Daoy (cell line): ENCODE measurements at regions not wholly inside any gene's neighbourhood (a gene's known extent, or its start where the extent isn't known, plus 50 kb on each side); places are given as distances from the start of the nearest gene placed in this dataset.

ENCODE experiments used
- DNase-seq: peaks from one replicate; pipeline ENCODE4 v3.0.0-alpha.2; 2015; ENCODE audit warnings: low read depth

DNA sequence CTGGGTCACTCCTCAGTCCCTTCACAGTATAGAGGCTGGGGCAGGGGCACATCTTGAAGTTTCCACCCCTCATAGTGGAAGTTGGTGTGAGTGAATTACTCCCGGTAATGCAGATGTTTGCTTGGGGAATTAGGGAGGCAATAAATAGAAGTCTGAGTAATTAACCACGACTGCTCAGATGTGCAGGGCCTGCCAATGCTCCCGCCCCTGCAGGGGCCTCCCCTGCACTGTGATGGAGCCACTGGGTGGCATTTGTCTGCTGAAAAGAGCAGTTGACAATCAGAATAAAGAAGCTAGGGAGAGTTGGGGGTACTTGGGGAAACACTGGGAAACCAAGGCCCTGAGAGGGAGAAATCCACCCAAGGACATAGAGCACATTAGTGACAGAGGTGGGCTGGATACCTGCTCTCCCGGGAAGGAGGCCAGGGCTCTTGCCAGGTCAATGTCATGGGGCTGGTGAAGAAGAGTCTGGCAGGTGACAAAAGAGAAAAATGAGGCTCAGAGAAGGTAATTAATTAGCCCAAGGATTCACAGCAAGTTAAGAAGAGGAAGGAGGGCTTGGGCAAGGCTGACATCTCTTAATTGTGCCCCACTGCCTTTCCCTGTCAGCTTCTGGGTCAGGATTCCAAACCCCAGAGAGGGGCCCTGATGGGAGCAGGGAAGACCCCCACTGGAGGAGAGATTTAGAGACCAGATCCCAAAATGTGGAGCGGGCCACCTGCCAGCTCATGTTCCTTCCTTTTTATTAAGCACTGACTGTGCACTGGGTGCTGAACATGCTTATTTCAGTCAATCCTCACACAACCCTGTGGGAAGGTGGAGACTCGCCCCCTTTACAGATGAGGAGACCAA lies 436.2 kb downstream of the MATN1 start:
- DNase-seq: no peak

DNA sequence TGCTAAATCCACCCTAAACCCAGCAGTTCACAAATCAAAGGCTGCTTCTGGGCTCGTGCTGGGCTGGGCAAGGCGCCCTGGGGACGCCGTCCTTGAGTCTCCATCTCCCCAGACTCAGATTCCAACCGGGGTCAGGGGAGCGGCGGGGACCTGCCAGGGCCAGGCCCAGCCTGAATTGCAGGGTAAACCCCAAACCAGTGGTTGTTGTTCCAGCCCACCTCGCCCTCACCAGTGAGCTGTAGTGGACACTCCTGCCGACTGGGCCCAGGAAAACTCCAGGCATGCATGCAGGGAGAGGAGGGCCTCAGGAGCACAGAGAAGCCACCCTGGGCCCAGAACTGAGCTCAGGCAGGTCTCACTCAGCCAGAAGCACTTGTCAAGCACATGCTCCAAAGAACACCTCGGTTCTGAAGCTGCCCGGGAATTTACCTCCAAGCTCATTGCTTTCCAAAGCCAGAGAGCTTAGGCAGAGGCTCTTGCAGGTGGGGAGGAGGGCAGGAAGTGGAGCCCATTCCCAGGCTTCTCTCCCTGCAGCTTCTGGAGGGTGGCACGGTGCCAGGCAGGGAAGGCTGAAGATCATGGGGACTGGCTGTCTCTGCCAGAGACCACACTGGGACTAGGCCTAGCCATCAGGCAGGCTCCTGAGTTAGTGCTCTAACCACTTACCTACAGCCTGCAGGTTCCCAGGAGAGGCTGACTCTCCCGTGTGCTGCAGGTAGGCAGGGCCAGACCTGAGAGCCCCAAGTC lies 437.0 kb downstream of the MATN1 start:
- peak; percentile 41 for DNase-seq

DNA sequence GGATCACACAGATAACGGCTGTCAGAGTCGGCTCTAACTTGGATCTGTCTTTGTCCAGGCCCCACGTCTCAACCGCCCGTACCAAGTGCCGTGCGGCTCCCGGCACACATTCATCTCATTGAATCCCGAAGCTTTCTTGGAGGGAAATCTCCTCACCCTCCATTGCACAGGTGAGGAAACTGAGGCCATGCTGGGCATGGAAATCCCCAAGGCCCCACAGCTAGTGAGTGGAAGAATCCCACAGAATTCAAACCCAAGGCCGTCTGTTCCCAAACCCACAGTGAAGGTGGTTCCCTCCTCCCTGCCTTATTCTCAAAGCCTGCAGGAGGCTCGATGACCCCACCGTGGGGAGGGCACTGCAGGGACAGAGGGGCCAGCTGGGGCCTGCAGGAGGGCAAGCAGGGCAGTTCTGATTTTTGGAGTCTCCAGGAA lies 437.9 kb downstream of the MATN1 start:
- no peak for DNase-seq

DNA sequence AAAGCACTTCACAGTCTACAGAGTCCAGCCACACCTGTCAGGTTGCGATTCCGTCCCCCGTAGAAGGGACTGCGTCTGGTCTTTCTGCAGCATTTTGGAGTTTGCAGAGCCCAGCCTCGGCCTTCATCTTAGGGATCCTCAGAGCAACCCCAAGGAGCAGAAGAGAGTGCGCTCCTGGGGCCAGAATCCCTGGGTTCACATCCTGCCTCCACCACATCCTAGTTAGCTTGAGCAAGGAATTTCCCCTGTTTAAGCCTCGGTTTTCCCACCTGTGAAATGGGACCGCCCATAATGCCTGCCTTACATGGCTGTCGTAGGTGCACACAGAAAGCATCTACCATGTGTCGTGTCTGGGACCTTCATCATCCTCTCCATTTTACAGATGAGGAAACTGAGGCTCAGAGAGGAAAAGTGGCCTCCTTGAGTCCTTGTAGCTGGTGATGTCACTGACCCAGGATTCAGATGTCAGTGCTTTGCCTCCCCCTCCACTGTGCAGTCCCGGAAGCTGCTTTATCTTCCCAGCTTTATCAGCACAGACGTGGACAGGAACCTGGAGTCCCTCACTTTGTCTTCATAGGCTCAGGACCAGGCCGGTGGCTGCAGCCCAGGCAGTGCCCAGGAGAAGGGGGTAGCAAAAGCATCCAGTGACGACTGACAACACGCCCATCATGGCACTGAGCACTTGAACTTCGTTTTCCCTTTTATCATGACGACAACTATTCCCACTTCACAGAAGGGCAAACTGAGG lies 438.5 kb downstream of the MATN1 start:
- no peak for DNase-seq

DNA sequence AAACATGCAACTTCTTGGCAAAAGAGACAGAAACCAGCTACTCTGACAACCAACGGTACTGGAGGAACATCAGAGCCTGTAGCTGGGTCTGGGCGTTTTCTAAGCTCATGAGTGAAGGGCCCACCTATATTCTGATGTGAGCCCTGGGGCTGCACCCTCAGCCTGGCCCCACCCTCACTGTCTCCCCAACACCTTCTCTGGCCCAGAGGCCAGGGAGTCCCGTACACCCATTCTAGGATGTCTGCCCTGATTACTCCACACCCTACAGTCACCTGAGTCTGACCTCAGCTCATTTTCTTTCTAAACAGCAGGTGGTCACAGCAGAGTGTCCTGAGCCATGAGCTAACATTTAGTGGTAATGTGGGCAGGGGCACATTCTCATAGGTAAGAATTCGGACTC lies 439.2 kb downstream of the MATN1 start:
- DNase-seq: no peak

DNA sequence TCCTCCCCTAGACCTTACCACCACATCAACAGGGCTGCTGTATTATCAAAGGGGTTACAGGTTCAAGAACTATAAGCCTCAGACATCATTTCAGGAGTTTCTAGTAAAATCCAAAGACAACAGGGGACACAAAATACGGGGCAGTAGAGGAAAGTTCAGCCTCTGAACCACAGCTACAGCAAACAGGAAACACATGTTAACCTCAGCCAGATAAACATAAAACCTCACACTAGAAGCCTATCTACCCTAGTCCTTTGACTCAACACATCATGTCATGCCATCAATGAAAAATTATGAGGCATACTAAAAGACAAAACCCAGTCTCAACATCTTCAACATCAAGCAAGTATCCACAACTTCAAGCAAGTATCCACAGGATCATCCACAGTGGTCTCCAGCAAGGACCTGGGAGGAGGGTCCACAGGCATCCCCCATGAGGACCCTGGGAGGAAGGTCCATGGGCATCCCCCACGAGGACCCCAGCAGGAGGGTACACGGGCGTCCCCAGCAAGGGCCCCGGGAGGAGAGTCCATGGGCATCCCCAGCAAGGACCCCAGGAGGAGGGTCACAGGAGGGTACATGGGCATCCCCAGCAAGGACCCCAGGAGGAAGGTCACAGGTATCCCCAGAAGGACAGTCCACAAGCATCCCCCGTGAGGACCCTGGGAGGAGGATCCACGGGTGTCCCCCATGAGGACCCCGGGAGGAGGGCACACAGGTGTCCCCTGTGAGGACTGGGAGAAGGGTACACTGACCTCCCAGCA lies 440.0 kb downstream of the MATN1 start:
- DNase-seq: no peak

DNA sequence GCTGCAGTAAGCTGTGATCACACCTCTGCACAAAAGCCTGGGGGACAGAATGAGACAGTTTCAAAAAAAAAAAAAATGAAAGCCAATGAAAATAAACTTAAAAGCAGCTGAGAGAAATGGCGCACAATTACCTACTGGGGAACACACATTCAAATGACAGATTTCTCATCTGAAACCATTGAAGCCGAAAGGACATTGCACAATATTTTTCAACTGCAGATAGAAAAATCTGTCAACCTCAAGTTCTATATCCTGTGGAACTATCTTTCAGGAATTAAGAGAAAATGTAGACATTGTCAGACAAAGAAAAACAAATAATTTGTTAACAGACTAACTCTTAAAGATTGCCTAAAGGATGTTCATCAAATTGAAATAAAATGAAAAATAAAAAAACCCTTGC lies 442.8 kb downstream of the MATN1 start:
- no peak for DNase-seq

DNA sequence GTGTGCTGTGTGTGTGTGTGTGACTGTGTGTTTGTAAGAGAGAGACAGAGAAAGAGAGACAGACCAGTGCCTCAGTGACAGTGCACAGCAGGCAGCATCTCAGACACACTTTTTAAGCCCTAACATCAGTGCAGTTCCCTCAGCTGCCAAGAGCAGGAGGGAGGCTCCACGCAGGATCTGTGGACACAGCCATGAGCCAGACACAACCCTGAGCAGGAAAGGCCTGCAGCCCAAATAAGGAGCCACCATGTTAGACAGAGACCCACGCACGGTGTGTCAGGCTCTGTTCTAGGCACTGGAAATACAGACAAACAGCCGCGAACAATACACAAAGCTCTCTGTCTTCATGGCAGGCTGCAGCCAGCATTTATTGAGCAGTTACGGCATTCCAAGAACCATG lies 445.5 kb downstream of the MATN1 start:
- no peak for DNase-seq

DNA sequence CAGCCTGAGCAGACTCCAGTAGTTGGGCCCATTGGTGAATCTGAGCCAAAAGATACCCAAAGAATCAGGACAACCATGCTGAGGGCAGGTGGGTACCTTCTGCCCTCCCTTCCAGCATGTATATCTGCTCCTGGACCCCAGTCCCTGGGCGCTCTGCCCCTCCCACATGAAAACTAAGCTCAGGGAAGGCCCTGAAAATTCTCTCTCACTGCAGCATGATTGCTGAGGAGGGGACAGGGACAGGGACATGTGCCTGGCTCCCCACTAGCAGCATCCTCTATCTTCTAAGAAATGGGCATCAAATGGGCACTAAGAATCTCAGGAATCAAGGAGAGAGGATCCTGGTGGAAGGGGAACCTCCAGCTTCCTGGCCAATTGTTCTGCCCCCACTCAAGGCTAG lies 446.0 kb downstream of the MATN1 start:
- no peak for DNase-seq

DNA sequence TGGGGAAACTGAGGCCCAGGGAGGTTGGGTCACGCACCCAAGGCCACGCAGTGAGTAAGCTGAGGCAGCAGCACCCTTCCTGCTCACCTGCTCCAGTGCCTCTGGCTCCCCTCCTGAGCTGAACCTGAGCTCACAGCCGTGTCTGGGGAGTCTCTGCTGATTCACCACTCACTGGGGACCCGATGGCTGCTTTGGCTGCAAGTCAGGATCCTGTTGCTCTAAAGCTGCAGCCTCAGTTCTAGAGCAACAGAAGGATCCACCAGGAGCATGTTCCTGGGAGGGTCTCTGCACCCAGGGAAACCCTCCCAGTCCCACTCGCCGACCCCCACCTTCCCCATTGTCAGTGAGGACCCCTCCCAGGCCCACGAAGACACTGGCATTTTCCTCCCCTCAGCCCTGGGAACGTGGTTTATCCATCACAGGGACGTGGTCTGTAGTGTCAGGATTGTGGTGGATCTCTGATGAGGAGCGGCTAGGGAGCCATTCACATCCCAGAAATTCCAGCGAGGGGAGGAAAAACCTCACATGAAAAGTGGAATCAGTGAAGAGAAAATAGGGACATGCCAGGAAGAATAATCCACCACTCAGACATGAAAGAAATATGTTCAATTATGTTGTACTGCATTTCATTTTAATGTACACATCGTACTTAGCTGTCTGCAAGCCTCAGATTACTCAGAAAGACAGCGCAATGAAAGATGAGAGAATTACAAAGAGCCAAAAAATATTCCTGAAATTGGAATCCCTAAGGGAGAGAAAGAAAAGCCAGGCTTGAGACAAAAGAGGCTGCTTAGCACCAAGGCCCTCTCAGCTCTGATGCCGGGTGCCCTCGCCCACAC lies 447.2 kb downstream of the MATN1 start:
- no peak for DNase-seq

DNA sequence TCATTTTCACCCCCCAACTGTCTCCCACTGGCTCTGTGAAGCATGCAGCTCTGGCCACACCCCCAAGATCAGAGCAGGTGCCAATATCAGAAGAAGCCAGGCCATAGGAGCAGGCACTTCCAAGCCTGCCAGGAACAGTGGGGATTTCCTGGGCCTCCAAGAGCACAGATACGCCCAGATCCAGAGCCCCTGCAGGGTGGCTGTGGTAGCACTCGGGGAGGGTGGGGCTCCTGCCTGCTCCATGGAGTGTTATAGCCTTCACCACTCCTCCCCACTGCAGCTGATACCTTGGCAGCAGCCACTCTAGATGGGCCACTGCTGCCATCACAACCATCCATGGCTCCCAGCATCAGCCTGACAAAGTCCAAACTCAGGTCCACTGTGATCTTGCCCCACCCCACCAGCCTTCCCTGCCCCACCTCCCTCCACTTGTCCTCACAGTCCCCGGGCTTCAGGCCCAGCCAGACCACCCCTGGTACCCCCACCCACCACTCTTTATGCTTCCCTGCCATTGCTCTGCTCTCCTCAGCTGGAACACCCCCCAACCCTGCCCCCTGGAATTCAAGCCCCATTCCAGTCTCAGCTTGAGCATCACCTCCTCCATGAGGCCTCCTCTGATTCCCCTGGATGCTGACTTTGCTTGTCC lies 448.3 kb downstream of the MATN1 start:
- DNase-seq: no peak

DNA sequence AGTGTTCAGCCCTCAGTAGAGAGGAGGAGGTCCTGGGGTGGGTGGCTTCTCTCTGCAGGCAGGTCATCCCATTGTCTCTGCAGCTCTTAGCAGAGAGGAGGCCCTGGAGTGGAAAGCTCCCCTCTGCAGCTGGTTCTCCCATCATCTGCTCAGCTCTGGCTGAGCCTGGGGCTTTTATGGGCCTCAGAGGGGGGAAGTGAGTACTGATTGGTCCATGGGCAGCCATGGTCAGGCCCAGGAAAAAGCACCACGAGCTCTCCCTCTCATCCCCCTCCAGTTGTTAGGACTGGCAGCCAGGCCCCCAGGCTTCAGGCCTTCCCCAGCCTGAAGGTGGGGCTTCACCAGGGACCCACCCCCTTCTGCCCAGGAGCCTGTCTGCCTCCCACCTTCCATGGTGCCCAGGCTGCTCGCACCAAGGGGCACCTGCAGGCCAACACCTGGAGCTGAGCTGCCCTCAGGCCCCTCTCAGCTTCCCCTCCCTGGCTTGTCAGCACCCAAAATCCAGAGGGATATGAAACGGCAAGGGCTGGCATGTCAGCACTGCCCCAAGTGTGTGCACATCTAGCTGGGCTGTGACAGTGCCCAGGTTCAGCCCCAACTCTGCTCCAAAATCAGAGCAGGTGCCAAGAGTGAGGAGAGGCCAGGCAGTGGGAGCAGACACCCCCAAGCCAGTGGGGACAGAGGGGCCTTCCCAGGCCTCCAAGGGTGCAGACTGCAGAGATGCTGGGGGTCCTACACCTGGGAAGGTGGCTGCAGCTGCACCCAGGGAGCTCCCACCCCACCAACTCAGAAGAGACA lies 449.0 kb downstream of the MATN1 start:
- DNase-seq: no peak

DNA sequence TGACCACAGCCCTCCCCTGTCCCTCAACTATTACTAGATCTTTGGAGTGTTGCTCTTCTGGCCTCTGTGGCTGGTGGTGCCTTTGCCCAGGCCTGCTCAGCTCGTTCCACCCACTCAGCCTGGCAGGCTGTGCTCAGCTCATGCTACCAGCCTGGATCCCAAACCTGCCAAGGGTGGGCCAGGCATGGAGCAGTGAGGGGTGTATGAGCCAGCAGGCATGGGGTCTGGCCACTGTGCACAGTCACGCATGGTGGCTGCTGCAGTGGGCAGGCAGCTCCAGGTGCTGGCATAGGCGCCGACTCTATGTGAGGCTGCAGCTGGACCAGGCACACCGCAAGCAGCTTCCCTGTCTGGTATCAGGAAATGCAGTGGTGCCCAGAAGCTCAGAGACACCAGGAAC lies 449.9 kb downstream of the MATN1 start:
- DNase-seq: no peak

DNA sequence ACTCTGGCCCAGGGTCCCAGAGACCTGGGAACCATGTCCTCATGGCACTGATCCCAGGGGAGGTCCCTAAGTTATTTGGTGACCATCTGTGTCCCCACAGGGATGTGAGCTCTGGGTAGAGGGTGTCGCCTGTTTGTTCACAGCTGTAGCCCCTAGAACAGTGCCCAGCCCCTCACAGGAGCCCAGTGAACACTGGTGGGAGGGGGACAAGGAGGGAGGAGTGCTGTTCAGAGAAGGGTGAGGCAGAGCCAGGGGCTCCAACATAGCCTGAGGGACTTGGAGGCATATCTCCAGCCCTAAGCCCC lies 450.4 kb downstream of the MATN1 start:
- no peak for DNase-seq

DNA sequence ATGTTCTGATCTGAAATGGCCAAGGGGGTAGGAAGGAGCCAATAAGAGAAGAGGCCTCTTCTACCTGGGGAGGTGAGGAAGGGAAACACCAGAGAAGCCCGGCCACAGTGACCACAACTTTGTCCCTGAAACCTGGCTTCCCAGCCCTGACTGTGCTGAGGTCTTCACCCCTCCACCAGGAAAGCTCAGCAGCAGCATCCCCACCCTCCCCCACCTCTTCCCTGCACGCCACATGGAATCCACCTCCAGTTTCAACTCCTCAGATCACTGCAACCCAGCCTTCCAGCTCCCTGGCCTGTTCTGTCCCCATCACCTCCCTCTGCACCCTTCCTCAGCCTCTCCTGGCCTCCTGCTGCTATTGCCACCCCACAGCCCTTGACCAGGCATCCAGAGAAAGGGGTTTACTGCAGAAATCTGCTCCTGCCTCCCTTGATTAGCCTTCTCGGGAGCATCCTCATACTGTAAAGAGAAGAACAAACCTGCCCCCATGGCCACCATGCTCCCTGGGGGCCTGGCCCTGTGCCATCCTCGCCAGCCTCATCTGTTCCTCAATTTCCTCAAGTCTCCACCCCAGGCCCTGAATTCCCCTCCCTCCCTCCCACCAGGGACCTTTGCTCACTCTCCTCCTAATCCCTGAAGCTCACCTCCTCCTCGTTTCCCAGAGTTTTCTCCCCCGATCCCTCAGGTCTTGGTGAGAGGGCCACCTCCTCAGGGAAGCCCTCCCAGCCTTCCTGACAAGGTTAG lies 450.9 kb downstream of the MATN1 start:
- DNase-seq: no peak

DNA sequence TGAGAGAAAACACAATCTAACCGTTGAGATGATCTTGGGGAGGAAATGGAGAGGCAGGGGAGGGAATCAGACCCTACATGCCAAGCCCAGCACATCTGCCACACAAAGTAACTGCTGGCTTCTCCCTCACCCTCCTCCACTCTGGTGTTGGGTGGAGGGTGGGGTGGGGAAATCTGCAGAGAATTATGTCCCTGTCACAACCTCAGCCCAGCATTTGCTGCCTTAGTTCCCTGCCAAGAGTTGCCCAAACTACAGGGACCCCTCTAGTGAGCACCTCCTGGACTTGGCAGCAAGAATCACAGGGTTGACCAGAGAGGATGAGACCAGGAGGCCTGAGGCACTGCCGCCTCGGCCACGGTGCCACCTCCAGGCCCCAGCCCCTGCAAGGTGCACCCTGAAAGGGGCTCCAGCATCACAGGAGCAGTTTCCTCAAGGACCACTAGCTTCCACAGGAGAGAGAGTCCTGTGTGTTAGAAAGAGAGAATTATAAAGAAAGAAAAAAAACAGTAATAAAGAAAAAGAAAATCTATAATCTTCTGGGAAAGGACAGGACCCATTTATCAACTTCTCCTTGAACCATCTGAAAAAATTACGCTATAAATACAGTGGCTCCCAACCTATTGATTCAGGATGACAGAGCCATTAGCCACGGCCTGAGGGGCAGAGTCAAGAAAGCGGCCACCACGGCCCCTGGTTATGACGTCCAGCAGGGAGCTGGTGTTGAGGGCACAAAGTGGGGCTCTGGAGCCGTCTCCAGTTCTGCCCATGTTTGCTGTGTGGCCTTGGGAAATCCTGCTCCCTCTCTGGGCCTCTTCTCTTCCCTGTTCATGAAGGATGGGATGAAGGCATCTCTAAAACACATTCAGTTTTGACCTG lies 451.7 kb downstream of the MATN1 start:
- DNase-seq: no peak

DNA sequence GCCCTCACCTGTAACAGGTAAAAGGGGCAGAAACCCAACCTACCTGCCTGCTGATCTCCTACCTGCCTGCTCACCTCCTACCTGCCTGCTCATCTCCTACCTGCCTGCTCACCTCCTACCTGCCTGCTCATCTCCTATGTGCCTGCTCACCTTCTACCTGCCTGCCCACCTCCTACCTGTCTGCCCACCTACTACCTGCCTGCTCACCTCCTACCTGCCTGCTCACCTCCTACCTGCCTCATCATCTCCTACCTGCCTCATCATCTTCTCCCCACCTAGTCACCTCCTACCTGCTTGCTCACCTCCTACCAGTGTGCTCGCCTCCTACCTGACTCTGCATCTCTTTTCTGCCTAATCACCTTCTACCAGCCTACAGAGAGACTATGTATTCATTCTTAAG lies 452.9 kb downstream of the MATN1 start:
- no peak for DNase-seq
